CD4-positive, alpha-beta T cell (primary cell): ENCODE measurements at regions not wholly inside any gene's neighbourhood (a gene's known extent, or its start where the extent isn't known, plus 50 kb on each side); places are given as distances from the start of the nearest gene placed in this dataset.

Experiments
- ATAC-seq: fragments of 200-7000 bp; cut with Tn5 transposase; one replicate; pipeline ENCODE4 v1.10.0; 2022; ENCODE audit warnings: mild to moderate bottlenecking; ENCODE audit not compliant: poor library complexity
- CTCF ChIA-PET: fragments of 350-600 bp; sonication (Branson Sonifier 250); formaldehyde crosslinking; loops from one replicate; lab custom pipeline; 2021; ENCODE audit warnings: antibody characterized with exemption, inconsistent platforms; lab: Charles Lee
- POLR2A ChIA-PET: fragments of 350-600 bp; sonication (Branson Sonifier 250); formaldehyde crosslinking; loops from one replicate; lab custom pipeline; 2021; ENCODE audit warnings: antibody characterized with exemption, inconsistent platforms; lab: Charles Lee
- DNase-seq, 14 experiments: peaks; one replicate each; pipeline ENCODE4 v3.0.0-alpha.2; 2013 to 2020; ENCODE audit warnings: mixed read lengths in 2 of 14
- H3K27ac ChIP-seq, 2 donors: one replicate each; pipeline versions ENCODE4 v1.5.1 to v1.7.0; 2013; ENCODE audit warnings: low read length in 2 of 2, low read depth in 1 of 2, mild to moderate bottlenecking in 1 of 2
- H3K27me3 ChIP-seq, 2 experiments: 1 replicate in 1 of 2; 2 replicates in 1 of 2; pipeline versions ENCODE4 v1.6.1 to v1.7.0; 2013; ENCODE audit warnings: low read length in 2 of 2, control low read depth in 1 of 2, mild to moderate bottlenecking in 1 of 2, moderate library complexity in 1 of 2; ENCODE audit not compliant: insufficient read depth in 2 of 2, control insufficient read depth in 1 of 2
- H3K36me3 ChIP-seq: one replicate; pipeline ENCODE4 v1.6.1; 2013; ENCODE audit warnings: low read length, control low read depth; ENCODE audit not compliant: insufficient read depth
- H3K4me1 ChIP-seq: one replicate; pipeline ENCODE4 v1.6.1; 2013; ENCODE audit warnings: low read length, control low read depth; ENCODE audit not compliant: insufficient read depth
- H3K4me3 ChIP-seq: one replicate; pipeline ENCODE4 v1.5.1; 2013; ENCODE audit warnings: mild to moderate bottlenecking, low read length, moderate library complexity
- H3K9me3 ChIP-seq, 2 experiments: 1 replicate in 1 of 2; 2 replicates in 1 of 2; pipeline versions ENCODE4 v1.6.1 to v1.7.0; 2013; ENCODE audit warnings: low read length in 2 of 2, mild to moderate bottlenecking in 2 of 2, control low read depth in 1 of 2, moderate library complexity in 1 of 2; ENCODE audit not compliant: control insufficient read depth in 1 of 2, insufficient read depth in 1 of 2
- H3K27ac Mint-ChIP-seq: one replicate; pipeline ENCODE4 v1.8.0; 2020; ENCODE audit warnings: mixed read lengths
- H3K27me3 Mint-ChIP-seq: one replicate; pipeline ENCODE4 v1.8.0; 2021; ENCODE audit warnings: mixed read lengths
- H3K36me3 Mint-ChIP-seq: one replicate; pipeline ENCODE4 v1.8.0; 2021; ENCODE audit warnings: low read depth, mixed read lengths
- H3K4me1 Mint-ChIP-seq: one replicate; pipeline ENCODE4 v1.8.0; 2021; ENCODE audit warnings: low read depth, mixed read lengths
- H3K4me3 Mint-ChIP-seq: one replicate; pipeline ENCODE4 v1.8.0; 2020; ENCODE audit warnings: mild to moderate bottlenecking, mixed read lengths
- H3K9me3 Mint-ChIP-seq: one replicate; pipeline ENCODE4 v1.8.0; 2020; ENCODE audit warnings: mixed read lengths
- CTCF ChIP-seq: fragments of 200-600 bp; IDR thresholded peaks from one replicate; pipeline ENCODE4 v1.8.0; 2022; ENCODE audit warnings: antibody characterized with exemption, mild to moderate bottlenecking
- intact Hi-C, 2 experiments: fragments of 100-400 bp; cut with DNase I in 1 of 2; cut with micrococcal nuclease in 1 of 2; formaldehyde crosslinking; loops; one replicate each; pipeline versions ENCODE4 v1.15.1 to v1.9.0; 2023 to 2025; cut with DNase I, micrococcal nuclease

GRCh38 chr2:22194218-22194617 lies 1070.5 kb downstream of the TDRD15 start:
- ATAC-seq (no peak), DNase-seq (no peak)
- no peak overlapping the region for H3K4me3 ChIP-seq
- no peaks in the 10 kb centered on the region for H3K36me3 ChIP-seq
- ChIA-PET POLR2A (no interaction called here), CTCF (no interaction called here)
- no peak overlapping the region for H3K27ac ChIP-seq
- intact Hi-C loops = no loop called here
- Mint-ChIP-seq H3K4me3 (no peak overlapping the region), H3K4me1 (no peaks in the 10 kb centered on the region), H3K36me3 (no peaks in the 10 kb centered on the region), H3K9me3 (peaks cover 6% of the 10 kb centered on the region), H3K27ac (no peak overlapping the region), H3K27me3 (no peaks in the 10 kb centered on the region)
- H3K4me1 ChIP-seq = no peaks in the 10 kb centered on the region
- no peak for TF ChIP-seq CTCF
- no peaks in the 10 kb centered on the region for H3K27me3 ChIP-seq
- no peaks in the 10 kb centered on the region for H3K9me3 ChIP-seq

- Histone ChIP-seq H3K36me3 (no peaks in the 10 kb centered on the region), H3K9me3 (no peaks in the 10 kb centered on the region), H3K27ac (no peak overlapping the region), H3K4me1 (no peaks in the 10 kb centered on the region), H3K4me3 (no peak overlapping the region), H3K27me3 (no peaks in the 10 kb centered on the region)
- DNase-seq = no peak
- Mint-ChIP-seq H3K27me3 (no peaks in the 10 kb centered on the region), H3K27ac (no peak overlapping the region), H3K4me3 (no peak overlapping the region), H3K4me1 (no peaks in the 10 kb centered on the region), H3K9me3 (peaks cover 6% of the 10 kb centered on the region), H3K36me3 (no peaks in the 10 kb centered on the region)
- TF ChIP-seq CTCF = no peak
- intact Hi-C loops = no loop called here
- ATAC-seq = no peak
- POLR2A ChIA-PET = no interaction called here
- CTCF ChIA-PET = no interaction called here
Observed at GRCh38 chr2:22196806-22197205, 1073.0 kb downstream of the TDRD15 start.

- no peaks in the 10 kb centered on the region for H3K27me3 Mint-ChIP-seq
- CTCF ChIA-PET = no interaction called here
- no peak for ATAC-seq
Observed at GRCh38 chr2:22198381-22199283, 1074.9 kb downstream of the TDRD15 start.

More at GRCh38 chr2:22198381-22199283, 1074.9 kb downstream of the TDRD15 start:
- H3K27ac ChIP-seq = no peak overlapping the region
- POLR2A ChIA-PET = no interaction called here
- TF ChIP-seq CTCF = no peak
- H3K27me3 ChIP-seq = no peaks in the 10 kb centered on the region
- no peaks in the 10 kb centered on the region for H3K9me3 ChIP-seq
- Mint-ChIP-seq H3K4me1 (no peaks in the 10 kb centered on the region), H3K4me3 (no peak overlapping the region), H3K27ac (no peak overlapping the region), H3K36me3 (no peaks in the 10 kb centered on the region), H3K9me3 (peaks cover 3% of the 10 kb centered on the region)
- intact Hi-C loops = no loop called here
- no peak overlapping the region for H3K4me3 ChIP-seq
- DNase-seq = no peak
- no peaks in the 10 kb centered on the region for H3K4me1 ChIP-seq
- no peaks in the 10 kb centered on the region for H3K36me3 ChIP-seq
